Middle frontal gyrus (tissue), 1 donor: ENCODE measurements at regions not wholly inside any gene's neighbourhood (a gene's known extent, or its start where the extent isn't known, plus 50 kb on each side); places are given as distances from the start of the nearest gene placed in this dataset.

ENCODE experiments used
- DNase-seq: peaks from one replicate; pipeline ENCODE4 v3.0.0-alpha.2; 2015; ENCODE audit warnings: low spot score; ENCODE audit errors: extremely low spot score

DNA sequence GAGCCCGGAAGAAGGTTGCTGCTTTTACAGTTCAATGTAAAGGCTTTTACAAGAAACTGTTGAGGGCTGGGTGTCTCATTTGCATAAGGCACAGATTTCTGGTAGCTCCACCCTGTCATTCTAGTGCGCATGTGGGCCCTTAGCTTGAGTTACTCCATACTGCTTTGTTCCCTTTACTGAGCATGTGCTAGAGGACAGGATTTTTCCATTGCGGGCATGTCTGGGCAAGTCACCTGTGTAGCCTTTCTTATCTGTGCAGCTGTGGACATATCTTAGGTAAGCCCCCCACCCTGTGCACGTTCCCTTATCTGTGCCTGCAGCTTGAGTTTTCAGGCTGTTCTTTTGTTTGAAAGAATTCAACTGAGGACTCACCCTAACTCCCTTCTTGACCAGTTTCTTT is 56.2 kb upstream of the ARHGAP5 start:
- DNase-seq: no peak

DNA sequence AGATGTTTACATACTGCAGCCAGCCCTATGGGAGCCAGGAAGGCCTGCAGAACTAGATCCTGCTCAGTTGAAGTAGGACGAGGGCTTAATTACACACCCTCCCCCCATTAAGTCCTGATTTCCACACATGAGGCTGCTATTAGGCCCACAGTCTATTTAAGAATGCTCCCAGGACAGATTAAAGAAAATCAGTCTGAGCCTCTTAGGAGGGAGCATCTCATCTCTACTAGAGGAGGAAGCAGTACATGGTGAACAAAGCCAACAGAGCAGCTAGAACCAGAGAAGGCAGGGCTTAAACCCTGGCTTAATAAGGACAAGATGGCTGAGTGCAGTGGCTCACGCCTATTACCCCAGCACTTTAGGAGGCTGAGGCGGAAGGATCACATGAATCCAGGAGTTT is 55.8 kb upstream of the ARHGAP5 start:
- no peak for DNase-seq

DNA sequence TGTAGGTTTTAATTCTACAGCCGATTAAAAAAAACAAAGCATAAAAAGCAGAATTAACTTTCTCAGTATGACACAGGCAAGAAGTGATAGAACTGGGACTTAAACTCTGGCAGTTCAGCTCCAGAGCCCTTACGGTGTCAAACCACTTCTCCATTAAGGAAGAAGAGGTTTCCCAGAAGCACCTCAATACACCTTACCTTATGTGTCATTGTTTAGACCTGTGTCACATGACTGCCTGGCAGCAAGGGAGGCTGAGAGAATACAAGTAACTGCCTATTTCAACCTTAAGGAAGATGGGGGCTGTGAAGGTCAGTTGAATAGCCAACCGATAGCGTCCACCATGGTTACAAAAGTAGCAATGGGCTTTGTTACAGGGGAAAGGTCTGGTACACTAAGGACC is 54.6 kb upstream of the ARHGAP5 start:
- no peak for DNase-seq

DNA sequence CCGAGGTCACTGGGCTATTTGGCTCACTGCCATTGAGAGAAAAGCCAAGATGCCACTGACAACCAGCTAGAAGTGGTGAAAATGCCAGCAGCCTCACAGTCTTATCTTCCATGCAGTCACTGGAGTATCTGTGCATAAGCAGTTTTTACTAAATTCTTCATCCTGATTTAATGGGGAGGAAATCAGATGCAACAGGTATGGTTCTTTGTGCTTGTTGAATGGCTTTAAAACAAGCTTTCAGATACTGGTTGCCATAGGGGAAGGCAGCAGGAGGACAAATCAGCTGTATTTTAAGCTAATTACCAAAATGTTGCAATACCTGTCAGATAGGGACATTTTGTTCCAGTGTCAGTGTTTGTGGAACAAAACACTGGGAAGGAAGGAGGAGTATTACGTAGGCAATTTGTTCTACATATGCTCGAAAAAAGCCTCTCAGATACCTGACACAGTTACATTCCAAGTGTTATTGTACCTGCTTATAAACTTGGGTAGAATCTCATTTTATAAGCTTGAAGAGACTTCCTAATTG is 54.1 kb upstream of the ARHGAP5 start:
- DNase-seq: no peak

DNA sequence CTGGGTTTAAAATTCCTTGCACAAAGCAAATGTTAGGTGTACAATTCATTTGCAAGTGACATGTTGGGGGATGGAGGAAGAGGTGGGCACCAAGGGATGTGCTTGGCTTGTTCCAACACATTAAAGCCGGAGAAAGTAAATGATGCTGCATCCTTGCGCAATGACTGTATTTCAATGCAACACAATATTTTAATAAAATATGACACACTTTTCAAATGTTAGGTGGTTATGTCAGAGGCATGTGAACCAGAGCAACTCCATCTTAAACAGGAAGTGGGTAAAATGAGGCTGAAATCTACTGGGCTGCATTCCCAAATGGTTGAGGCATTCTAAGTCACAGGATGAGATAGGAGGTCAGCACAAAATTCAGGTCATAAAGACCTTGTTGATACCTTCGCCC is 53.6 kb upstream of the ARHGAP5 start:
- DNase-seq: no peak

DNA sequence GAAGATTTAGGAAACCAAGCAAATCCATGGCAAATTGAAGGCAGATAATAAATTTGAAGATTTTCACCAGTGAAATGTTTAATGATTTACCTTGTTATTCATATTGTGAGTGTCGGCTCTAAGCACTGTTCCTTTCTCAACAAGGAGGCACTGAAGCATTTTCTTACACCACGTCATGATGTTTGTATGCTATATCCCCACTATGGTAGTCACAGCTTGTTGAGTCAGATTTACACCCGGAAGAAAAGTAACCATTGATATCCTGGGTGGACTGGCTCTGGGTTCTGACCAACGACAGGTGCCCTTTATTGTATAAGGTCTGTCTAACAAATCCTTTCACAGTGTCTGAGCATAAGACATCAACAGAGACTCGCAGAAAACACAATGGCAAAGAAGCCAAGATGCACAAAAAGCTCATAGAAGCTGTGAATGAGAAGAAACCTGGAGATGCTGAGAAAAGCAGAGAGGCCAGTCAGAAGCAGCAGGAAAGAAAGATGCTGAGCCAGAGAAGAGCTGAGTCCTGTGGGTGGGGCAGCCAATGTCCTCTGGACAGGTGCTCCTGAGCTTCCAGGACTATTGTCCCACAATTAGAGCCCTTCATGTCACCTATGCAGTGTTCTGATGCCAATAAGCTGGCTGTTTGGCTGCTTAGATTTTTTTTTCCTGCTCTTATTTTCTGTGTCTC is 49.7 kb upstream of the ARHGAP5 start:
- no peak for DNase-seq
